ENCODE measurements at regions not wholly inside any gene's neighbourhood (a gene's known extent, or its start where the extent isn't known, plus 50 kb on each side); places are given as distances from the start of the nearest gene placed in this dataset.

DNA sequence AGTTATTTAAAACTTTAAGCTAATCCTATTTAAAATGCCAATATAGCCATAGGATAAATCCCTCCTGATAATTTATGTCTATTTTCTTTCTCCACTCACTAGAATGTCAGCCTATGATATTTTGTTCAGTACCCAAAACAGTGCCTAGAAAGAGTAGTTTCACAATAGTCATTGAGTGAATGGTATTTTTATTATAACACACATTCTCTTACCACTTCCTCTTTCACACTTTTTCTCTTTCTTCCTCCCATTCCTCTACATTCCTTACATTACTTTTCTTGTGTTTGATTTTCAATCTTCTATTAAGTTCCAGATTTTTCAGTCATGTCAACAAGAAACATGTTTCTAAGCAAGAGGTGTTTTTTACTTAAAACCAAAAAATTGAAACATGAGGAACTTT is 327.6 kb upstream of the UBE2E3 start:
- Histone ChIP-seq H3F3A (ENCODE audit: insufficient read depth, low read depth) (peaks cover 10% of the 10 kb centered on the region), H3K4me2 (no peak overlapping the region), H3K9me2 (ENCODE audit: insufficient read depth) (no peaks in the 10 kb centered on the region), H3K9me3 (ENCODE audit: insufficient read depth, low read depth) (peaks cover 6% of the 10 kb centered on the region), H3K4me1 (replicated peaks; ENCODE audit: insufficient read depth) (peaks cover 21% of the 10 kb centered on the region), H3K79me2 (ENCODE audit: low read depth) (no peaks in the 10 kb centered on the region), H3K36me3 (ENCODE audit: low read depth) (no peaks in the 10 kb centered on the region), H3K4me3 (no peak overlapping the region), H2AFZ (no peak overlapping the region), H3K27me3 (ENCODE audit: insufficient read depth, low read depth) (no peaks in the 10 kb centered on the region), H4K20me1 (ENCODE audit: insufficient read depth) (no peaks in the 10 kb centered on the region), H3K27ac (no peak overlapping the region)
- POLR2A ChIA-PET (ENCODE audit: unreplicated experiment): no interaction called here
- TF ChIP-seq, protein P1, sequence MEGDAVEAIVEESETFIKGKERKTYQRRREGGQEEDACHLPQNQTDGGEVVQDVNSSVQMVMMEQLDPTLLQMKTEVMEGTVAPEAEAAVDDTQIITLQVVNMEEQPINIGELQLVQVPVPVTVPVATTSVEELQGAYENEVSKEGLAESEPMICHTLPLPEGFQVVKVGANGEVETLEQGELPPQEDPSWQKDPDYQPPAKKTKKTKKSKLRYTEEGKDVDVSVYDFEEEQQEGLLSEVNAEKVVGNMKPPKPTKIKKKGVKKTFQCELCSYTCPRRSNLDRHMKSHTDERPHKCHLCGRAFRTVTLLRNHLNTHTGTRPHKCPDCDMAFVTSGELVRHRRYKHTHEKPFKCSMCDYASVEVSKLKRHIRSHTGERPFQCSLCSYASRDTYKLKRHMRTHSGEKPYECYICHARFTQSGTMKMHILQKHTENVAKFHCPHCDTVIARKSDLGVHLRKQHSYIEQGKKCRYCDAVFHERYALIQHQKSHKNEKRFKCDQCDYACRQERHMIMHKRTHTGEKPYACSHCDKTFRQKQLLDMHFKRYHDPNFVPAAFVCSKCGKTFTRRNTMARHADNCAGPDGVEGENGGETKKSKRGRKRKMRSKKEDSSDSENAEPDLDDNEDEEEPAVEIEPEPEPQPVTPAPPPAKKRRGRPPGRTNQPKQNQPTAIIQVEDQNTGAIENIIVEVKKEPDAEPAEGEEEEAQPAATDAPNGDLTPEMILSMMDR (conservative IDR thresholded peaks at IDR 0.05): no peak
- TF ChIP-seq EZH2 (IDR thresholded peaks at IDR 0.05; ENCODE audit: low read depth): no peak
- intact Hi-C loops (cut with micrococcal nuclease; ENCODE audit: unreplicated experiment): no loop called here
- CTCF ChIA-PET: no interaction called here
- no peak for DNase-seq
- BruUV-seq (replicated peaks): no TSS peak

- ChIA-PET CTCF (no interaction called here), POLR2A (ENCODE audit: unreplicated experiment) (no interaction called here)
- Histone ChIP-seq H3K4me3 (no peak overlapping the region), H3K27me3 (ENCODE audit: insufficient read depth, low read depth) (no peaks in the 10 kb centered on the region), H4K20me1 (ENCODE audit: insufficient read depth) (no peaks in the 10 kb centered on the region), H3K36me3 (ENCODE audit: low read depth) (no peaks in the 10 kb centered on the region), H3K27ac (no peak overlapping the region), H3K9me3 (ENCODE audit: insufficient read depth, low read depth) (peaks cover 6% of the 10 kb centered on the region), H3K9me2 (ENCODE audit: insufficient read depth) (no peaks in the 10 kb centered on the region), H3K79me2 (ENCODE audit: low read depth) (no peaks in the 10 kb centered on the region), H2AFZ (no peak overlapping the region), H3F3A (ENCODE audit: insufficient read depth, low read depth) (peaks cover 5% of the 10 kb centered on the region; the same call in 1 of the 2 replicates), H3K4me2 (no peak overlapping the region), H3K4me1 (replicated peaks; ENCODE audit: insufficient read depth) (peaks cover 9% of the 10 kb centered on the region)
- intact Hi-C loops (cut with micrococcal nuclease; ENCODE audit: unreplicated experiment): no loop called here
- BruUV-seq (replicated peaks): no TSS peak
- no peak for DNase-seq
- no peak for TF ChIP-seq EZH2 (IDR thresholded peaks at IDR 0.05; ENCODE audit: low read depth)
- TF ChIP-seq, protein P1 (conservative IDR thresholded peaks at IDR 0.05): no peak
These were observed 328.8 kb upstream of the UBE2E3 start for GRCh38 chr2:180651596-180651995.

DNA sequence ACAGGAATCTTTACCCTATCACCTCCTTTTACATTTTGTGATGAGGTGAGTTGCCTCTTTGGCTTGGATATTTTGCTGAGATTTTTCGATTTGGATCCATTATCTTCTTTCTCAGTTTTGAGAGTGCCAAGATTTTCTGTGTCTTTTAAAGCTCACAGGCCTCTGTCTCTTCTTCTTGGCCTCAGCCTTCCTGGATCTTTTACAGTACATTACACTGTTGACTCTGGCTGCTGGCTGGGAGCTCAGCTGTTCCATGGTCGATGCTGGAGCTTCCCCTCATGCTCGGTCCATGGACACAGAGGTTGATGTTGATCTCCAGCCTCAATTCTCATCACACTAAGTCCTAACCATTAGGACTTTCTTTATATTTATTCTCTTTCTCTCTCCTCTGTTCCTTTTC is 332.8 kb upstream of the UBE2E3 start:
- H3K27me3 ChIP-seq (ENCODE audit: insufficient read depth, low read depth): no peaks in the 10 kb centered on the region
- no TSS peak for BruUV-seq (replicated peaks)
- H3K79me2 ChIP-seq (ENCODE audit: low read depth): no peaks in the 10 kb centered on the region
- DNase-seq: no peak
- H3K4me3 ChIP-seq: no peak overlapping the region
- H3F3A ChIP-seq (ENCODE audit: insufficient read depth, low read depth): peaks cover 11% of the 10 kb centered on the region; the same call in 1 of the 2 replicates
- TF ChIP-seq EZH2 (IDR thresholded peaks at IDR 0.05; ENCODE audit: low read depth): no peak
- TF ChIP-seq, protein P1 (conservative IDR thresholded peaks at IDR 0.05): no peak
- H3K4me2 ChIP-seq: no peak overlapping the region
- no peak overlapping the region for H3K27ac ChIP-seq
- no peaks in the 10 kb centered on the region for H4K20me1 ChIP-seq (ENCODE audit: insufficient read depth)
- H3K9me3 ChIP-seq (ENCODE audit: insufficient read depth, low read depth): no peaks in the 10 kb centered on the region
- intact Hi-C loops (cut with micrococcal nuclease; ENCODE audit: unreplicated experiment): loop anchor here (5.0 kb wide), 1 partner anchor 70 kb away; no protein-coding TSS in a partner anchor
- H3K4me1 ChIP-seq (replicated peaks; ENCODE audit: insufficient read depth): peaks cover 19% of the 10 kb centered on the region; the same call in 1 of the 2 replicates
- no peaks in the 10 kb centered on the region for H3K9me2 ChIP-seq (ENCODE audit: insufficient read depth)
- POLR2A ChIA-PET (ENCODE audit: unreplicated experiment): no interaction called here
- no peaks in the 10 kb centered on the region for H3K36me3 ChIP-seq (ENCODE audit: low read depth)
- CTCF ChIA-PET: no interaction called here
- no peak overlapping the region for H2AFZ ChIP-seq
